ENCODE measurements at regions not wholly inside any gene's neighbourhood (a gene's known extent, or its start where the extent isn't known, plus 50 kb on each side); places are given as distances from the start of the nearest gene placed in this dataset.

- TF ChIP-seq CTCF (IDR thresholded peaks at IDR 0.05) = no peak
- no peak for TF ChIP-seq POLR2A (IDR thresholded peaks at IDR 0.05)
- no peak for DNase-seq
- no peak overlapping the region for H3K27ac ChIP-seq
- no peaks in the 10 kb centered on the region for H3K36me3 ChIP-seq
- no peak for ATAC-seq
- intact Hi-C loops (cut with DNase I) = no loop called here
- H3K4me1 ChIP-seq = no peaks in the 10 kb centered on the region
- no peak overlapping the region for H3K4me3 ChIP-seq
- no peaks in the 10 kb centered on the region for H3K9me3 ChIP-seq
- H3K27me3 ChIP-seq = no peaks in the 10 kb centered on the region
Observed at GRCh38 chr3:104145164-104145563, 1221.5 kb upstream of the ALCAM start.

GRCh38 chr3:104149154-104149553 is 1217.6 kb upstream of the ALCAM start:
- no peak overlapping the region for H3K4me3 ChIP-seq
- intact Hi-C loops (cut with DNase I) = no loop called here
- no peak overlapping the region for H3K27ac ChIP-seq
- 71 to 82% (median 75%) methylated on average over 1 of the region's 1 CpG for WGBS, 4 donors
- H3K4me1 ChIP-seq = no peaks in the 10 kb centered on the region
- ATAC-seq (no peak), DNase-seq (no peak)
- H3K9me3 ChIP-seq = no peaks in the 10 kb centered on the region
- H3K36me3 ChIP-seq = no peaks in the 10 kb centered on the region
- TF ChIP-seq POLR2A (IDR thresholded peaks at IDR 0.05) (no peak), CTCF (IDR thresholded peaks at IDR 0.05) (no peak)
- H3K27me3 ChIP-seq = no peaks in the 10 kb centered on the region

DNA sequence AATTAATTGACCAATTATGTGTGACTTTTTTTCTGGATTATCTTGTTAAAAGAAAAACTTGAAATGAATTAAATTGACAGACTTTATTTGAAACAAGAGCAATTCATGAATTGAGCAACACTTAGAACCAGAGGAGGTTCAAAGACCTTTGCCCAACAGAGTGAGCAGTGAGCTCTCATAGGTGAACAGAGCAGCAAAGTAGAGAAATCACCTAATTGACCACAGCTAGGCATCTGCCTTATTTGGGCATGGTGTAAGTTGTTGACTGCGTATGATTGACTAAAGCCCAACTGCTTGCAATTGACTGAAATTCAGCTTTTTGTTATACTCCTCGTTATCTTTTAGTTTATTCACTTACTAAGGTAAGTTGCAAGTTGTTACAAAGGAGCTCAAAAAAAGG is 1216.0 kb upstream of the ALCAM start:
- Histone ChIP-seq H3K36me3 (no peaks in the 10 kb centered on the region), H3K27me3 (no peaks in the 10 kb centered on the region), H3K4me3 (no peak overlapping the region), H3K9me3 (no peaks in the 10 kb centered on the region), H3K27ac (no peak overlapping the region), H3K4me1 (no peaks in the 10 kb centered on the region)
- DNase-seq (no peak), ATAC-seq (no peak)
- WGBS, 4 donors = 83 to 89% (median 84%) methylated on average over 2 of the region's 2 CpGs
- TF ChIP-seq POLR2A (IDR thresholded peaks at IDR 0.05) (no peak), CTCF (IDR thresholded peaks at IDR 0.05) (no peak)
- intact Hi-C loops (cut with DNase I) = no loop called here

GRCh38 chr3:104154896-104155295 is 1211.8 kb upstream of the ALCAM start:
- whole genome bisulfite sequencing, 4 donors = 35 to 42% (median 38%) methylated on average over 2 of the region's 2 CpGs
- no peak for ATAC-seq

More at GRCh38 chr3:104154896-104155295, 1211.8 kb upstream of the ALCAM start:
- TF ChIP-seq POLR2A (IDR thresholded peaks at IDR 0.05) (no peak), CTCF (IDR thresholded peaks at IDR 0.05) (no peak)
- H3K36me3 ChIP-seq = no peaks in the 10 kb centered on the region
- DNase-seq = no peak
- no peak overlapping the region for H3K27ac ChIP-seq
- no peaks in the 10 kb centered on the region for H3K27me3 ChIP-seq
- H3K4me1 ChIP-seq = no peaks in the 10 kb centered on the region
- no peaks in the 10 kb centered on the region for H3K9me3 ChIP-seq
- intact Hi-C loops (cut with DNase I) = no loop called here
- no peak overlapping the region for H3K4me3 ChIP-seq
